GM19438 (cell line): ENCODE measurements at regions not wholly inside any gene's neighbourhood (a gene's known extent, or its start where the extent isn't known, plus 50 kb on each side); places are given as distances from the start of the nearest gene placed in this dataset.
A peak's percentile ranks its signal among the peaks of the same experiment; 100 is the strongest.
"Not testable (repeated sequence)": the region's sequence is repeated elsewhere in the genome, so short reads cannot be mapped to it uniquely, and the experiment has no call there.

Experiments used
- ATAC-seq: cut with Tn5 transposase; IDR thresholded peaks from one replicate; pipeline ENCODE4 v1.9.1; 2021; ENCODE audit warnings: low read depth; ENCODE audit not compliant: unreplicated experiment

GRCh38 chr2:89855752-89856151 is 1164.3 kb downstream of the RPIA start:
- ATAC-seq = not testable (repeated sequence)

GRCh38 chr2:89856305-89856704 is 1164.8 kb downstream of the RPIA start:
- not testable (repeated sequence) for ATAC-seq

DNA sequence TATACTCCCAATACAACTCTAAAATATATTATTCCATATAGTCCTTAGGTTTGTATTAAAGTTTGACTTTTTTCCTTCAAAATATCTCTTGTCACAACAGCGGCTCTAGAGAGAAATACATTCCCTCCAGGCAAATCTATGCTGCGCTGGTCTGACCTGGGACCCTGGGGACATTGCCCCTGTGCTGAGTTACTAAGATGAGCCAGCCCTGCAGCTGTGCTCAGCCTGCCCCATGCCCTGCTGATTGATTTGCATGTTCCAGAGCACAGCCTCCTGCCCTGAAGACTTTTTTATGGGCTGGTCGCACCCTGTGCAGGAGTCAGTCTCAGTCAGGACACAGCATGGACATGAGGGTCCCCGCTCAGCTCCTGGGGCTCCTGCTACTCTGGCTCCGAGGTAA is 1170.7 kb downstream of the RPIA start:
- ATAC-seq = not testable (repeated sequence)

- ATAC-seq = not testable (repeated sequence)
These were observed 1171.7 kb downstream of the RPIA start for GRCh38 chr2:89863209-89863608.

GRCh38 chr2:89874810-89875595 is 1183.5 kb downstream of the RPIA start:
- not testable (repeated sequence) for ATAC-seq

DNA sequence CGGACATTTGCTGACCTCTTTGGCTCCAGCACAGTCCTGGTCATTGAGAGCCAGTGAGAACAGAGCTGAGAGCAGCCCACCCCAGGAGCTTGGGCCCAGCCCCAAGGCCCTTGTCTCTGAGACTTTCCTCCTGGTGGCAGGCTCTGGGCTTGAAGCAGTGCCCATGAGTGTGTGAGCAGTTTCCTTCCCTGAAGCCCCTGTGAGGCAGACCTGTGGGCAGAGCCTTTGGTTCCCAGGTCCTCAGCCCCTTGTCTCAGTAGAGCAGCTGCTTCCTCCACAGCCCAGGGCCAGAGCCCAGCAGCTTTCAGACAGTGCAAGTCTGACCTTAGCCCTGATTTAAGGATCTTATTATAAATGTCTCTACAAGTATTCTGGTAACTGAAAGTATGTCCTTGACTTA is 1185.0 kb downstream of the RPIA start:
- ATAC-seq = not testable (repeated sequence)

DNA sequence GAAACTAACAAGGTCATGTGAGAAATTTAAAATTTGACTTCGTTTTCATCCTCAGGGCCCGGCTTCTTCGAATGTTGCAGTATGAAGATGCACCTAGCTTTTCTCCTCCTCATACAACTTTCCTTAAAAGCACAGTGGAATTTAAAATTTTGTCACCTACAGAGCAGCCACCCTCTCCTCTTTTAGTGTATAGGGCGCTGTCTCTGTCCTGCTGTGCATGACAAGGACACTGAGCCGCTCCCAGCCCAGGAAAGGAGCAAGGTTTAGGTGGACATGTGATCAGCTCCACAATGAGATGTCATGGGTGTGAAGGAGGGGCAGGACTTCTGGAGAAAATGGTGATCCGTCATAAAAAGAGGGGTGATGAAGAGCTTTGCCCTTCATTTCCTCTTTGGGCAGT is 1185.4 kb downstream of the RPIA start:
- not testable (repeated sequence) for ATAC-seq

GRCh38 chr2:89882880-89883279 is 1191.4 kb downstream of the RPIA start:
- not testable (repeated sequence) for ATAC-seq

GRCh38 chr2:89883624-89884023 is 1192.2 kb downstream of the RPIA start:
- ATAC-seq = not testable (repeated sequence)

- not testable (repeated sequence) for ATAC-seq
These were observed 1193.6 kb downstream of the RPIA start for GRCh38 chr2:89885071-89885470.

GRCh38 chr2:89888693-89889092 is 1197.2 kb downstream of the RPIA start:
- not testable (repeated sequence) for ATAC-seq

DNA sequence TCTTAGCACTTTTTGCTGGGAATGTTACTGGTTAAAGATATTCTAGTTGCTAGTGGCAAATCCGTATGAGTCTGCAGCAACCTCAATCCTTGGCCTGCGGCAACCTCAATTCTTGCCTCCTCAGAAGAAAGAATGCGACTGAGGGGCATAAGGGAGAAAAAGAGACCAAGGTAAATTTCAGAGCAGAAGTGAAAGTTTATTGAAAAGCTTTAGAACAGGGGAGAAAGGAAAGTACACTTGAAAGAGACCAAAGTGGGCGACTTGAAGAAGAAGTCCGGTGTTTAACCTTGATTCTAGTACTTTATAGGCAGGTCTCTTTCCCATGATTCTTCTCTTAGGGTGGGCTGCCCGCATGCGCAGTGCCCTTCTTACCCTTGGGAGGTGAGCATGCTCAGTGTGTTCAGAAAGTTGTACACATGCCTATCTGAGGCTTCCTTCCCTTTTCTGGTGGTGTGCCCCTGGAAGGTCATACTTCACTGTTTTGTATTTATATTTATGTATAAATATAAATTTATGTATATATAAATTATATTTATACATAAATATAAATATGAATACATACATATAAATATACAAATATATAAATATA is 1198.8 kb downstream of the RPIA start:
- not testable (repeated sequence) for ATAC-seq

DNA sequence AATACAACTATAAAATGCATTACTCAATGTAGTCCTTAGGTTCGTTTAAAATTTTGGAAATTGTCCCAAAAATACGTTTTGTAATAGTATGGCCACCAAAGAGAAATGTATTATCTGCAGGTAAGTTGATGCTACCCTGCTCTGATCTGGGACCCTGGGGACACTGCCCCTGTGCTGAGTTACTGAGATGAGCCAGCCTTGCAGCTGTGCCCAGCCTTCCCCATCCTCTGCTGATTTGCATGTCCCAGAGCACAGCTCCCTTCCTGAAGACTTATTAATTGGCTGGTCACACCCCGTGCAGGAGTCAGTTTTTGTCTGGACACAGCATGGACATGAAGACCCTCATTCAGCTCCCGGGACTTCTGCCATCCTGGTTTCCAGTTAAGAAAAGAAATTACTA is 1203.5 kb downstream of the RPIA start:
- not testable (repeated sequence) for ATAC-seq

- not testable (repeated sequence) for ATAC-seq
These were observed 1204.2 kb downstream of the RPIA start for GRCh38 chr2:89895629-89896028.

GRCh38 chr2:89927018-89927417 is 1235.5 kb downstream of the RPIA start:
- not testable (repeated sequence) for ATAC-seq

DNA sequence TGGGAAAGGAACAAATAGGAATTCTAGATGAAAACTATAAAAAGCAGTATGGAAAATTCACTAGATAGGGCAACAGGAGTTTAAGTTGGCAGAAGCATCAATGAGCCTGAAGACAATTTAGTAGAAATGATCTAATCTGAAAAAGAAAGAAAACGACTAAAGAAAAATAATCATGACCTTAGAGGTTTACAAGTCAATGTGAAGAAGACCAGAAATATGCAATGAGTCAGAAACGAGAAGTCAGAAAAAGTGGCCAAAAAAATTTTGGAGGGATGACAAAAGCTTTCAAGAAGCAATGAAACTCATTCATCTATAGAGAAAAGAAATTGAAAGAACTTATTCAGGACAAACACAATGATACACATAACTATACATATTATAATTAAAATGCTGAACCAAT is 1244.0 kb downstream of the RPIA start:
- ATAC-seq = not testable (repeated sequence)

DNA sequence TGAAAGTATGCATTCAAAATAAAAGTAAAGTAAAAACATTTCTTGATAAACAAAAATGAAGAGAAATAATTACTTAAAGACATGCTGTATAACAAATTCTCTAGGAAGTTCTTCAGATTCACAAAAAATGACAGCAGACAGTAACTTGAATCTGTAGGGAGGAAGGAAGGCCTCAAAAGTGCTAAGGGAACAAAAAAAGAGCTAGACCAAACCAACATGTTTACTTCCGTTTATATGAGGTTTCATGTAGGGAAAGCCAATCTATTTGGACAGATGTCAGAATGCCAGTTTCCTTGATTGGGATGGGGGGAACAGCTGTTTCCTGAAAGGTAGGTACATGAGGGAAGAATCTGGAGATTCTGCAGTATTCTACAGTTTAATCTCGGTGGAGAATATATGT is 1244.5 kb downstream of the RPIA start:
- ATAC-seq = not testable (repeated sequence)

- not testable (repeated sequence) for ATAC-seq
These were observed 1245.1 kb downstream of the RPIA start for GRCh38 chr2:89936559-89936958.

DNA sequence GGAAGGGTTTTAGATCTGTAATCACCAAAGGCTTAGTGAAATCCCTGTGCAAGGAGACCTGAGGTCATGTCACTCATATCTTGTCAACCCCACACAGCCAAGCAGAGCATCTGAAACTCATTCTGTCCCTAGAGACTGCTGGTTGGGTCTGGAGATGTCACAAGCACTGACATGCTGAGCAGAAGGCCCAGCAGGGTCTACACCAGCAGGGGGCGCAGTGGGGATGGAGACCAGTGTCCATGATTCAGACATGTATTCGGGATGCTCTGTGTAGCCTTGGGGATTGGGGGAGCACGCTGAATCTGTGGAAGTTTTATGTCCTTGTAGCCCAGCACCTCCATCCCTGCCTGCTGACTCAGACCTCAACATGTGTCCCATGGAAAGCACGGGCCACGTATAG is 1247.3 kb downstream of the RPIA start:
- ATAC-seq = peak; percentile 95

- not testable (repeated sequence) for ATAC-seq
These were observed 1252.8 kb downstream of the RPIA start for GRCh38 chr2:89944267-89944666.

DNA sequence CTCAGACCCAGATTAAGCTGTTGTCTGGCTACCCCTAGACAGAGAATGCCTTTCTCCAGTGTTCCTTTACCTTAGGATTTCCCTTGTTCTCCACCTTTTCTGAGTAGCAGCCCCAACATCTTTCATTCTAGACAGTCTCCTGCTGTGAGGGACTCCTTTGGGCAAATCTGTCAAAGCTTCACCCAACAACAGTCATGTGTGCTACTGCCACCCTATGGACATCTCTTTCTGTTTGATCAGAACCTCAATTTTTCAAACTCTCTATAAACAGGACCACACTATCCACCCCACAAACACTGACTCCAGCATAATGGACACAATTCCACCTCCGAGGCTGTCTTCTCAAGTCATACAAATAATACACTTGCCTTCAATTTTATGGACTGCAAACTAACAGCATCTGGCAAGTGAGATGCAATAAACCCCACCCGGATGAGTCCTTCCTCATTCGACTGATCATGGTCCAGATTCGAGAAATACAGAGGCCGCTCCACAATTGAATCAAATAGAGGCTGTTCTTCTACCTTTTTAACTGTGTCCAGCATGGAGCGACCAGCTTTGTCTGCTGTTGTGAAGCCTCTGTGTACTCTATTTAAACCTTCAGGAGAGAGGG is 1253.6 kb downstream of the RPIA start:
- ATAC-seq = not testable (repeated sequence)
